MCF 10A (cell line): ENCODE measurements at regions not wholly inside any gene's neighbourhood (a gene's known extent, or its start where the extent isn't known, plus 50 kb on each side); places are given as distances from the start of the nearest gene placed in this dataset.

Experiments used
- BruUV-seq: library from RNA; stranded (reverse); fragments of 400-500 nt; replicated peaks from 2 replicates; lab custom pipeline; 2021; lab: Mats Ljungman, UMichigan
- CTCF ChIA-PET: fragments of 300-600 bp; sonication (Branson Sonifier 250); formaldehyde crosslinking; extraction: SDS; loops from one replicate; lab custom pipeline; 2021; ENCODE audit warnings: antibody characterized with exemption, inconsistent platforms; lab: Yijun Ruan, JAX
- POLR2A ChIA-PET: fragments of 300-600, 350-650 bp; sonication (Branson Sonifier 250); formaldehyde crosslinking; extraction: SDS; loops from one replicate; lab custom pipeline; 2020; ENCODE audit warnings: antibody characterized with exemption, inconsistent platforms; lab: Yijun Ruan, JAX
- DNase-seq: peaks from one replicate; pipeline ENCODE4 v3.0.0-alpha.2; 2018; ENCODE audit not compliant: unreplicated experiment
- H3K27ac Mint-ChIP-seq: one replicate; pipeline ENCODE4 v1.8.0; 2022; ENCODE audit warnings: mild to moderate bottlenecking, low read depth, mixed read lengths; ENCODE audit not compliant: unreplicated experiment
- H3K27me3 Mint-ChIP-seq: one replicate; pipeline ENCODE4 v1.8.0; 2022; ENCODE audit warnings: mixed read lengths; ENCODE audit not compliant: insufficient read depth, unreplicated experiment
- H3K36me3 Mint-ChIP-seq: one replicate; pipeline ENCODE4 v1.8.0; 2022; ENCODE audit warnings: mild to moderate bottlenecking, moderate library complexity, mixed read lengths; ENCODE audit not compliant: insufficient read depth, unreplicated experiment
- H3K4me1 Mint-ChIP-seq: one replicate; pipeline ENCODE4 v1.8.0; 2022; ENCODE audit warnings: mixed read lengths; ENCODE audit not compliant: insufficient read depth, unreplicated experiment
- H3K4me3 Mint-ChIP-seq: one replicate; pipeline ENCODE4 v1.8.0; 2022; ENCODE audit warnings: mild to moderate bottlenecking, moderate library complexity, mixed read lengths; ENCODE audit not compliant: unreplicated experiment
- H3K9me3 Mint-ChIP-seq: one replicate; pipeline ENCODE4 v1.8.0; 2022; ENCODE audit warnings: mixed read lengths; ENCODE audit not compliant: unreplicated experiment
- CTCF ChIP-seq: fragments of 200-600 bp; IDR thresholded peaks from one replicate; pipeline ENCODE4 v1.8.0; 2022; ENCODE audit warnings: antibody characterized with exemption, mild to moderate bottlenecking; ENCODE audit not compliant: unreplicated experiment
- intact Hi-C: fragments of 100-400 bp; cut with micrococcal nuclease; formaldehyde crosslinking; loops from 2 replicates; pipeline ENCODE4 v1.14.1; 2022

GRCh38 chr5:74476819-74477453 lies 163.6 kb downstream of the ENC1 start:
- H3K4me3 Mint-ChIP-seq, result no peak overlapping the region
- no peak overlapping the region for H3K27ac Mint-ChIP-seq
- intact Hi-C loops, result no loop called here
- no peak for TF ChIP-seq CTCF
- no peaks in the 10 kb centered on the region for H3K4me1 Mint-ChIP-seq
- ChIA-PET CTCF (no interaction called here), POLR2A (no interaction called here)
- H3K27me3 Mint-ChIP-seq, result peaks cover 10% of the 10 kb centered on the region
- no peak for DNase-seq
- BruUV-seq, result no TSS peak
- H3K9me3 Mint-ChIP-seq, result no peaks in the 10 kb centered on the region
- no peaks in the 10 kb centered on the region for H3K36me3 Mint-ChIP-seq

- H3K36me3 Mint-ChIP-seq, result no peaks in the 10 kb centered on the region
- TF ChIP-seq CTCF, result no peak
- no peak overlapping the region for H3K27ac Mint-ChIP-seq
- ChIA-PET POLR2A (no interaction called here), CTCF (no interaction called here)
- no peak overlapping the region for H3K4me3 Mint-ChIP-seq
- intact Hi-C loops, result no loop called here
- no peaks in the 10 kb centered on the region for H3K4me1 Mint-ChIP-seq
- H3K27me3 Mint-ChIP-seq, result peaks cover 10% of the 10 kb centered on the region
- BruUV-seq, result no TSS peak
- no peaks in the 10 kb centered on the region for H3K9me3 Mint-ChIP-seq
- no peak for DNase-seq
Observed at GRCh38 chr5:74476046-74476818, 164.3 kb downstream of the ENC1 start.

- Mint-ChIP-seq H3K36me3 (no peaks in the 10 kb centered on the region), H3K27ac (no peak overlapping the region), H3K9me3 (no peaks in the 10 kb centered on the region), H3K4me1 (no peaks in the 10 kb centered on the region), H3K27me3 (peaks cover 9% of the 10 kb centered on the region), H3K4me3 (no peak overlapping the region)
- BruUV-seq, result no TSS peak
- no peak for TF ChIP-seq CTCF
- intact Hi-C loops, result no loop called here
- ChIA-PET CTCF (no interaction called here), POLR2A (no interaction called here)
- DNase-seq, result no peak
Observed at GRCh38 chr5:74471875-74472274, 168.7 kb downstream of the ENC1 start.

- no peak overlapping the region for H3K27ac Mint-ChIP-seq
Observed at GRCh38 chr5:74469234-74469994, 171.1 kb downstream of the ENC1 start.

More at GRCh38 chr5:74469234-74469994, 171.1 kb downstream of the ENC1 start:
- Mint-ChIP-seq H3K36me3 (no peaks in the 10 kb centered on the region), H3K27me3 (no peaks in the 10 kb centered on the region), H3K4me3 (no peak overlapping the region), H3K9me3 (no peaks in the 10 kb centered on the region), H3K4me1 (no peaks in the 10 kb centered on the region)
- ChIA-PET POLR2A (no interaction called here), CTCF (no interaction called here)
- no peak for TF ChIP-seq CTCF
- intact Hi-C loops, result no loop called here
- DNase-seq, result no peak
- no TSS peak for BruUV-seq
